ENCODE measurements at regions not wholly inside any gene's neighbourhood (a gene's known extent, or its start where the extent isn't known, plus 50 kb on each side); places are given as distances from the start of the nearest gene placed in this dataset.

GRCh38 chr10:37619336-37619735 is 238.1 kb downstream of the ZNF248 start:
- no peak for DNase-seq
- POLR2A ChIA-PET = no interaction called here
- no peak overlapping the region for H3K27ac Mint-ChIP-seq

GRCh38 chr10:37588299-37588698 is 269.1 kb downstream of the ZNF248 start:
- Mint-ChIP-seq H3K4me1 (ENCODE audit: low read depth) (no peaks in the 10 kb centered on the region), H3K27me3 (no peaks in the 10 kb centered on the region), H3K27ac (no peak overlapping the region), H3K4me3 (no peak overlapping the region), H3K9me3 (peaks cover 5% of the 10 kb centered on the region), H3K36me3 (ENCODE audit: low read depth) (no peaks in the 10 kb centered on the region)
- intact Hi-C loops (cut with micrococcal nuclease) = no loop called here
- CTCF ChIA-PET = no interaction called here
- ATAC-seq (no peak), DNase-seq (no peak)
- POLR2A ChIA-PET = no interaction called here
- TF ChIP-seq, protein P1, sequence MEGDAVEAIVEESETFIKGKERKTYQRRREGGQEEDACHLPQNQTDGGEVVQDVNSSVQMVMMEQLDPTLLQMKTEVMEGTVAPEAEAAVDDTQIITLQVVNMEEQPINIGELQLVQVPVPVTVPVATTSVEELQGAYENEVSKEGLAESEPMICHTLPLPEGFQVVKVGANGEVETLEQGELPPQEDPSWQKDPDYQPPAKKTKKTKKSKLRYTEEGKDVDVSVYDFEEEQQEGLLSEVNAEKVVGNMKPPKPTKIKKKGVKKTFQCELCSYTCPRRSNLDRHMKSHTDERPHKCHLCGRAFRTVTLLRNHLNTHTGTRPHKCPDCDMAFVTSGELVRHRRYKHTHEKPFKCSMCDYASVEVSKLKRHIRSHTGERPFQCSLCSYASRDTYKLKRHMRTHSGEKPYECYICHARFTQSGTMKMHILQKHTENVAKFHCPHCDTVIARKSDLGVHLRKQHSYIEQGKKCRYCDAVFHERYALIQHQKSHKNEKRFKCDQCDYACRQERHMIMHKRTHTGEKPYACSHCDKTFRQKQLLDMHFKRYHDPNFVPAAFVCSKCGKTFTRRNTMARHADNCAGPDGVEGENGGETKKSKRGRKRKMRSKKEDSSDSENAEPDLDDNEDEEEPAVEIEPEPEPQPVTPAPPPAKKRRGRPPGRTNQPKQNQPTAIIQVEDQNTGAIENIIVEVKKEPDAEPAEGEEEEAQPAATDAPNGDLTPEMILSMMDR (IDR thresholded peaks at IDR 0.05) = no peak

More at GRCh38 chr10:37619336-37619735, 238.1 kb downstream of the ZNF248 start:
- TF ChIP-seq, protein P1 (IDR thresholded peaks at IDR 0.05) = no peak
- no peak overlapping the region for H3K4me3 Mint-ChIP-seq
- H3K27me3 Mint-ChIP-seq = no peaks in the 10 kb centered on the region
- no peaks in the 10 kb centered on the region for H3K4me1 Mint-ChIP-seq (ENCODE audit: low read depth)
- no peaks in the 10 kb centered on the region for H3K36me3 Mint-ChIP-seq (ENCODE audit: low read depth)
- CTCF ChIA-PET = no interaction called here
- H3K9me3 Mint-ChIP-seq = peaks cover 18% of the 10 kb centered on the region
- ATAC-seq = no peak
- intact Hi-C loops (cut with micrococcal nuclease) = no loop called here

GRCh38 chr10:37584643-37585042 is 272.8 kb downstream of the ZNF248 start:
- intact Hi-C loops (cut with micrococcal nuclease) = no loop called here
- ChIA-PET POLR2A (no interaction called here), CTCF (no interaction called here)
- Mint-ChIP-seq H3K27ac (no peak overlapping the region), H3K36me3 (ENCODE audit: low read depth) (no peaks in the 10 kb centered on the region), H3K4me1 (ENCODE audit: low read depth) (no peaks in the 10 kb centered on the region), H3K4me3 (no peak overlapping the region), H3K9me3 (peaks cover 5% of the 10 kb centered on the region), H3K27me3 (no peaks in the 10 kb centered on the region)
- TF ChIP-seq, protein P1 (IDR thresholded peaks at IDR 0.05) = no peak
- DNase-seq (no peak), ATAC-seq (no peak)

- ChIA-PET CTCF (no interaction called here), POLR2A (no interaction called here)
- Mint-ChIP-seq H3K27ac (no peak overlapping the region), H3K27me3 (no peaks in the 10 kb centered on the region), H3K9me3 (peaks cover 3% of the 10 kb centered on the region), H3K36me3 (ENCODE audit: low read depth) (no peaks in the 10 kb centered on the region), H3K4me3 (no peak overlapping the region), H3K4me1 (ENCODE audit: low read depth) (no peaks in the 10 kb centered on the region)
- TF ChIP-seq, protein P1 (IDR thresholded peaks at IDR 0.05) = no peak
- intact Hi-C loops (cut with micrococcal nuclease) = no loop called here
- ATAC-seq (no peak), DNase-seq (no peak)
These were observed 275.2 kb downstream of the ZNF248 start for GRCh38 chr10:37582237-37582636.

DNA sequence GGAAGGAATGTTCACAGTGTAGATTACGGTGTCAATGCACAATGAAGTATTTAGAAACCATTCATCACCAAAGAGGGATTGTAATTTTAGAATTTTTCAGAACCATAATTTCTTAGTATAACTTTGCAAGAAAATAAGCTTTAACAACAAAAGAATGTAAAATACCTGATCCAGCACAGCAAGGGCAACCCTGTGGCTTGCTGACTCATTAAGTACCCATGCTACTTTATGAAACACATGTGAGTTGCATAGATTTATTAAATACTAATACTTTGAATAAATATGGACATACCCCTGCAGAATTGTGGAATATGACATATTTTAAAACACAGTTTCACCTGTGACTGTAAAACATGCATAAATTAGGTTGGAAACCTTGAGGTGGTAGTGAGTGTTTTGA is 281.3 kb downstream of the ZNF248 start:
- Mint-ChIP-seq H3K27me3 (no peaks in the 10 kb centered on the region), H3K27ac (no peak overlapping the region), H3K9me3 (peaks cover 13% of the 10 kb centered on the region), H3K4me1 (ENCODE audit: low read depth) (no peaks in the 10 kb centered on the region), H3K4me3 (no peak overlapping the region), H3K36me3 (ENCODE audit: low read depth) (no peaks in the 10 kb centered on the region)
- intact Hi-C loops (cut with micrococcal nuclease) = no loop called here
- TF ChIP-seq, protein P1 (IDR thresholded peaks at IDR 0.05) = no peak
- ChIA-PET CTCF (no interaction called here), POLR2A (no interaction called here)
- ATAC-seq (no peak), DNase-seq (no peak)

Measured in activated CD8-positive, alpha-beta T cell treated with anti-CD3 and anti-CD28 coated beads for 36 hours (primary cell).